Motor neuron (in vitro differentiated cells): ENCODE measurements at regions not wholly inside any gene's neighbourhood (a gene's known extent, or its start where the extent isn't known, plus 50 kb on each side); places are given as distances from the start of the nearest gene placed in this dataset.

Experiments
- ATAC-seq, 8 experiments: fragments of 200-7000 bp; cut with Tn5 transposase; replicated peaks in 6 of 8; 2 replicates each; pipeline ENCODE4 v1.8.0; 2021; ENCODE audit warnings: mild to moderate bottlenecking in 8 of 8, moderate library complexity in 8 of 8
- H3K27ac ChIP-seq, 2 donors: fragments of 250-450 bp; sonication (Bioruptor Pico); 2 replicates each; pipeline ENCODE4 v1.9.0; 2021; ENCODE audit warnings: antibody characterized with exemption in 2 of 2, mild to moderate bottlenecking in 2 of 2, moderate library complexity in 1 of 2
- H3K4me1 ChIP-seq, 2 donors: fragments of 250-450 bp; sonication (Bioruptor Pico); replicated peaks in 1 of 2; 2 replicates each; pipeline ENCODE4 v1.6.1; 2021; ENCODE audit warnings: antibody characterized with exemption in 2 of 2, mild to moderate bottlenecking in 2 of 2, moderate library complexity in 1 of 2
- H3K4me3 ChIP-seq, 5 donors: fragments of 250-450 bp; sonication (Bioruptor Pico); 2 replicates each; pipeline ENCODE4 v1.9.0; 2021; ENCODE audit warnings: antibody characterized with exemption in 5 of 5, mild to moderate bottlenecking in 5 of 5, moderate library complexity in 4 of 5
- WGBS, 10 experiments: fragments of 450-650 bp; shearing (Covaris generic); methylation state at CpG; one replicate each; pipeline ENCODE4 v1.0.0; 2022; 5-methylcytosine and 5-hydroxymethylcytosine counted together
- in situ Hi-C, 9 experiments: fragments of 400-800 bp; cut with MboI; loops; one replicate each; pipeline ENCODE4 v1.15.0; 2021; ENCODE audit warnings: low sequenced_read_pairs in 9 of 9, low pct_unique_long_range_greater_than_20kb in 2 of 9; ENCODE audit not compliant: unreplicated experiment in 9 of 9

DNA sequence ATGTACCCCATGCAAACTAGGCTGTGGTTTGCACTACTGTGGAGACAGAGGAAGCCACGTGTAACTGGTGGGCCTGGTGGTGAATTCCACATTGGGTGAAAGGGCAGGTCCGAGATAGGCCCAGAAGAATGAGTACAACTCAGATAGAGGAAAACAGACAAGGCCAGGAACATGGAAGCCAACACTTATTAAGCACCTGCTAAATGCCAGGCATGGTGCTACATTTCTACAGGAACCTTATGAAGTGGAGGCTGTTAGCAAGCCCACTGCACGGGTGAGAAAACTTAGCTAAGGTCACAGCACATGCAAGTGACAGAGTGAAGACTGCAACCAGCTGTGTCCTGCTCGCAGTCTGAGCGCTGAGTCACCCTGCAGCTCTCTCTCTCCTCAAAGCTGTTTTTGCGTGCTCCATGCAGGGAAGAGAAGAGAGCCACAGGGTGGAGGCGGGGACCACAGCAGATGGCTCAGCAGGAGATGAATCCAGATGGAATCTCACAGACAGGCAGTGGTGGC is 65.5 kb upstream of the SPTLC1 start:
- WGBS, 10 experiments, result 0 to 80% (median 18%) methylated on average over 1 to 6 of the region's 7 CpGs; no CpG with 5 or more reads in 5 of the 10 experiments
- in situ Hi-C loops, result no loop called here
- peak overlapping the region in 1 of 2 donors; percentile 12 for H3K27ac ChIP-seq
- no peaks in the 10 kb centered on the region for H3K4me1 ChIP-seq
- ATAC-seq, result peak; percentile 88 to 99 (median 98)
- H3K4me3 ChIP-seq, result no peak overlapping the region

DNA sequence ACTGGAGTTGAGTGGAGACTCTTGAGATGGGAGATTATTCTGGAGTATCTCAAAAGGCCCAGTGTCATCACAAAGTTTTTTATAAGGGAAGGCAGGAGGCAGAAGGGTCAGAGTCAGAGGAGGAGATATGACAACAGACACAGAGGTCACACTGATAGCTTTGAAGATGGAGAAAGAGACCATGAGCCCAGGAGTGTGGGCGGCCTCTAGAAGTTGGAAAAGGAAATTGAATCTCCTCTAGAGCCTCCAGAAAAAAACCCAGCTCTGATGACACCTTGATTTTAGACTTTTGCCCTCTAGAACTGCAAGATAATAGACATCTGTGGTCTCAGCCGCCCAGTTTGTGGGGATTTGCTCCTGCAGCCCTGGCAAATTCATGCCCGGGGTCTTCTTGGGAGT is 64.8 kb upstream of the SPTLC1 start:
- in situ Hi-C loops, result no loop called here
- no peak overlapping the region for H3K27ac ChIP-seq
- no peak for ATAC-seq
- H3K4me3 ChIP-seq, result no peak overlapping the region
- no peaks in the 10 kb centered on the region for H3K4me1 ChIP-seq
- 71 to 100% (median 83%) methylated on average over 1 to 2 of the region's 3 CpGs; no CpG with 5 or more reads in 5 of the 10 experiments for WGBS, 10 experiments

DNA sequence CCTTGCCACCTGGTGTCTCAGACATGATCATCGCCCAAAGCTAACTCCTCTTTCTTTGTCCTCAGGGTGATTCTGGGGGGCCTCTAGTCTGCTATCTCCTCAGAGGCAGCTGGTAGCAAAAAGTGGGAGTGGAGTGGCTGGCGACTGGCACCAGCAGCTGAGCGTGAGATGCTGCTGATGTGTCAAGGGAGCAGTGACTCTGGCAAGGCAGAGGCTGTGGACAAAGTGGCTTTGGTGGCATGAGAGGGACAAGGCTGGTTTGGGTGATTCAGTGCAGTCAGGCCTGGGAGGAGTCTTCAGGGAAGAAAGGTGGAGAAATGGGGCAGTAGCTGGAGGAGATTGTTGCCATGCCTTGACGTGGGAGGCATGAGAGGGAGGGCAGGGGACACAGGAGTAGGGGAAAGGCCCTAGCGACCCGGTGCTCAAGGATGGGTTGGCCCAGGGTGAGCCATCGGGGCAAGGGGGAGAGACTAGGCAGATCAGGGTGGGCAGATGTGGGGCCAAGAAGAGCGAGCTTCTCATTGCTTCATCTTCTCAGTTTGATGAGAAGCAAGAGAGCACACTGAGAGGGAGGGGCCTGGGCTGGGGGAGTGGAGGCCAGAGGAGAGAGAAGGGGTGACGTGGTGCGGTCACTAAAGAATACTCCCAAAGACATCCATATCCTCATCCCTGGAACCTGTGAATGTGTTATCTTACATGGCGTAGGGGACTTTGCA is 64.2 kb upstream of the SPTLC1 start:
- in situ Hi-C loops, result no loop called here
- WGBS, 10 experiments, result 60 to 100% (median 95%) methylated on average over 1 to 2 of the region's 11 CpGs; no CpG with 5 or more reads in 4 of the 10 experiments
- no peaks in the 10 kb centered on the region for H3K4me1 ChIP-seq
- H3K4me3 ChIP-seq, result no peak overlapping the region
- no peak for ATAC-seq
- no peak overlapping the region for H3K27ac ChIP-seq

DNA sequence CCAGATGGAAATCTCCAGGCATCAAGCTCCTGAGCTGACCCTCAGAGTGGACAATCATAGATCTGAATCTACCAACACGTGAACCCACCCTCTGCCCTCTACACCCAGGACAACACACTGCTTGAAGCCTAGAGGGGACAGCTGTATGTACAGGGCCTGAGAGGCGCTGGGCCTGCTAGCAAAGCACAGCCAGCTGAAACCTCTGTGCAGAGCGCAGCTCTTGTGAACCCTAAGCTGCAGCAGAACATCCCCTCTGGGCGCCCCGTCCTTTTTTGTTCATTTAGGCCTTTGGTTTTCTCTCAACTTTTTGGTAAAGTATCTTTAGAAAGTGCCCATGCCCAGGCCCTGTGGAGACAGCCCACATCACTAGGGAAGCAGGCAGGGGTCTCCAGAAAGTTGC is 62.4 kb upstream of the SPTLC1 start:
- Histone ChIP-seq H3K27ac (no peak overlapping the region), H3K4me3 (no peak overlapping the region), H3K4me1 (no peaks in the 10 kb centered on the region)
- in situ Hi-C loops, result no loop called here
- no peak for ATAC-seq
- 33 to 95% (median 80%) methylated on average over 1 to 3 of the region's 5 CpGs; no CpG with 5 or more reads in 3 of the 10 experiments for WGBS, 10 experiments

DNA sequence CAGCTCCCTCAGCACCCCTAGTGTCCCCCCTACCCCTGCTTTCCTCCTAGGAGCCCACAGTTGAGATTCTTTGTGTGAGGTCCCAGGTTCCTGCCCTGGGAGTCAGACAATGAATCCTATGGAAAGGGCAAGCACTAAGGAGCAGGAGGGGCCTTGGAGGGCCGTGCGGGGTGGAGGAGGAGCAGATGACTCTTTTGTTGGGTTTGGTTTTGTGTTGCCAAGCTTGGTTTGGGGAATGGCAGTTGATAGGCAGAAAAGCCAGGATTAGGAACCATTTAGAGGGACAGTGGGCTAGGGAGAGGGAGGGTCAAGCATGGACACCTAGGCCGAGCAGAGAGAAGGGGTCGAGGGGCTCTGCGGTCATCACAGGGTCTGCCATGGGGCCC is 61.6 kb upstream of the SPTLC1 start:
- WGBS, 10 experiments, result 60 to 80% (median 80%) methylated on average over 2 of the region's 5 CpGs; no CpG with 5 or more reads in 7 of the 10 experiments
- no peak overlapping the region for H3K4me3 ChIP-seq
- no peaks in the 10 kb centered on the region for H3K4me1 ChIP-seq
- ATAC-seq, result no peak
- no peak overlapping the region for H3K27ac ChIP-seq
- in situ Hi-C loops, result no loop called here

DNA sequence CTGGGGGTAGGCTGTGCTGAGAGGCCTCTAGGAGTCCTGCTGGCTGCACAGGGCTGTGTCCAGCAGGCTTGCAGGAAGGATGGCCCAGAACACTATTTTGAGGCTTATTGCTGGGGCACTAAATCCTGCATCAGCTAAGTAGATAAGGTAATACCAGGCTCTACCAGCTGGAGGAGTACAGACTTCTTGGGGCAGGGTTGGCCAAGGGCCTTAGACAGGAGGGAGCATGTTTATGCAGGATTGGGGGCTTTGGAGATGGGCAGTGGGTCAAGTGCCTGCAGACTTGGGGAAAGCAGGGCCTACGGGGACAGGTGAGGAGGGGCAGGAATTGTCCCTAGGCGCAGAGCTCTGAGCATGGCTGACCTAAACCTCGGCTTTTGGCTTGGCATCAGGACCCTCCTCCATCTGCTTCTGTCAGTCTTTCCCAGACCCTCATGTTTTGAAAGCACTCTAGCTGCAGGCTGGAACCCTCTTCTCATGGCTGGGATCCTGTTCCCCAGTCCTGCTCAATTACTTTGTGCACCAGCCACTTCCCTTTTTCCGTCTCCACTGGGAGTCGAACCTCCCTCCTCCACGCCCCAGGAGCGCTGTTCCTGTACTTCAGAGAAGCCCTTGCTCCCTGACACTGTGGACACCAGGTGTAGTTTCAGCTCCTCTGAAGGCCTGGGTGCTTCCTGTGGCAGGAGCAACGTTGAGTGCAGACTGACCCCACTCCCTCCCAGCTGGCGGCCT is 61.0 kb upstream of the SPTLC1 start:
- H3K27ac ChIP-seq, result no peak overlapping the region
- in situ Hi-C loops, result no loop called here
- ATAC-seq, result peak in 1 of 8 experiments; percentile 33
- 67 to 100% (median 93%) methylated on average over 1 to 4 of the region's 9 CpGs; no CpG with 5 or more reads in 3 of the 10 experiments for WGBS, 10 experiments
- H3K4me1 ChIP-seq, result no peaks in the 10 kb centered on the region
- no peak overlapping the region for H3K4me3 ChIP-seq

DNA sequence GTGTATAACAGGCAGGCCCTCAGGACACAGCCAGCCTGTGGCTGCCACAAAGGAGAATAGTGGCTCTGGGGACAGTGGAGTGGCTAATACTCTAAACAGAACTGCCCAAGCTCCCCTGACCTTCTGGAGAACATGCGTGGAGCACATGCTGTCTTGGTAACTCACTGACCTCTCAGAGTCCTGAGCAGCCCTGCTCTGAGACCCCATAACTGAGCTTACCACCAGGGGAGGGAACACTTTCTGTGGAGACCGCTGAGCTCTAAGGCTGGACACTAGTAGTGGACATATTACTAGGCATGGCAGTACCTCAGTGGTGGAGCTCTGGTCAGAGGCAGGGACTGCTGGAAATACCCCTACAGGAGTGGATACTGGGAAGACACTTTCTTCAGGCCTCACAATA is 60.2 kb upstream of the SPTLC1 start:
- in situ Hi-C loops, result no loop called here
- no peak for ATAC-seq
- no peak overlapping the region for H3K4me3 ChIP-seq
- H3K27ac ChIP-seq, result no peak overlapping the region
- 79 to 100% methylated on average over 1 to 2 of the region's 2 CpGs; no CpG with 5 or more reads in 8 of the 10 experiments for WGBS, 10 experiments
- H3K4me1 ChIP-seq, result no peaks in the 10 kb centered on the region

DNA sequence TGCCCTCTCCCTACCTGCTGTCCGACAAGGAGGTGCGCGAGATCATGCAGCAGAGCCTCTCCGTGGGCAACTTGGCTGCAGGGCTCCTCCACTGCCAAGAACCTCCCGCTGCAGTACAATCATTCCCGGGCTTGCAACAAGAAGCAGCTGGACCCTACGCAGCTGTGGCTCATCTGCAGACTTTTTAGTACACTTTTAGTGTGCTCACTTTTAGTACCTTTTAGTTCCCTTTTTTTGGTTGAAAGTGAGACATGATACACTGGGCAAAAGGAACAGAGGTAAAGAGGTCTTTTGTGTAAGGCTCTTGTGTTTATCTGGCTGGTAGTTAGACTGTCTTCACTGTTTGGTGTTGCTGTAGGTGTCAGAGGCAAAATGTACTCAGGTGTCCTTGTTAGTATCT is 58.1 kb upstream of the SPTLC1 start:
- in situ Hi-C loops, result no loop called here
- Histone ChIP-seq H3K27ac (no peak overlapping the region), H3K4me3 (no peak overlapping the region), H3K4me1 (no peaks in the 10 kb centered on the region)
- no peak for ATAC-seq
- 65 to 100% (median 87%) methylated on average over 1 to 3 of the region's 7 CpGs; no CpG with 5 or more reads in 6 of the 10 experiments for WGBS, 10 experiments

DNA sequence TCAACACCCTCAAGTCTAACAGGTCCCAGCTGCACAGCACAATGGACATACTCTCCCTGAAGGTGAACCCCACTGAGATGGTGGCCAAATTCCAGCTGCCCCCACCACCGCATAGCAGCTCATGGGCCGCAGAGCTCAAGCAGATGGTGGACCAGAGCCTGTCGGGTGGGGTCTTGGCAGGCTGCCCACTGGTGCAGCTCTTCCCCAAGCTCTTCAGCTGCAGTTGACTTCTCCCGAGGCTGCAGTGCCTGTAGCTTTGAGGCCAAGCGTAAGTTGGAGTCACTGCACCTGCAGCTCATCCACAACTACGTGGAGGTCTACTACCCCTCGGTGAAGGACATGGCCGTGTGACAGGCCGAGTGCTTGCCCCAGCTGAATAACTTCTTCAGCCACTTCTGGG is 56.6 kb upstream of the SPTLC1 start:
- whole genome bisulfite sequencing, 10 experiments, result 14 to 100% (median 50%) methylated on average over 1 to 5 of the region's 9 CpGs; no CpG with 5 or more reads in 5 of the 10 experiments
- in situ Hi-C loops, result no loop called here

DNA sequence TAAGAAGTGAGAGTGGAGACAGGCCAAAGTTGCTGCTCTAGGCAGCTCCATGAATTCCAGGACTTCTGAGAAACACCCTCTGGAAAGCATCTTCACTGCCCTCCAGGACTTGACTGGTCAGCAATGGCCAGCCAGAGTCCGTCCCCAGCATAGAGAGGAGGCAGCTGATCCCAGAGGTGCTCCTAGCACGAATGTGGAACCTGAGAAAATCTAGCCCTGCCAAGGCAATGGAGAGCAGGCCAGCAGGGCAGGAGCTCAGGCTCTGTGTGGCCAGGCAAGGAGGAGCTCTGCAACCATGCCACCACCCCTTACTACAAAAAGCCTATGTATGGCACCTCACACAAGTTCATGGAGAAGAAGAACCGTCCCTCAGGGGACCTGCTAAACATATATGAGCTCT is 56.1 kb upstream of the SPTLC1 start:
- WGBS, 10 experiments, result 78% methylated on average over 1 of the region's 3 CpGs; no CpG with 5 or more reads in 9 of the 10 experiments
- no peak overlapping the region for H3K4me3 ChIP-seq
- ATAC-seq, result no peak
- no peaks in the 10 kb centered on the region for H3K4me1 ChIP-seq
- in situ Hi-C loops, result no loop called here
- H3K27ac ChIP-seq, result no peak overlapping the region

More for the DNA sequence above, 56.6 kb upstream of the SPTLC1 start:
- ATAC-seq, result peak in 1 of 8 experiments; percentile 59
- Histone ChIP-seq H3K4me3 (no peak overlapping the region), H3K4me1 (no peaks in the 10 kb centered on the region), H3K27ac (no peak overlapping the region)

DNA sequence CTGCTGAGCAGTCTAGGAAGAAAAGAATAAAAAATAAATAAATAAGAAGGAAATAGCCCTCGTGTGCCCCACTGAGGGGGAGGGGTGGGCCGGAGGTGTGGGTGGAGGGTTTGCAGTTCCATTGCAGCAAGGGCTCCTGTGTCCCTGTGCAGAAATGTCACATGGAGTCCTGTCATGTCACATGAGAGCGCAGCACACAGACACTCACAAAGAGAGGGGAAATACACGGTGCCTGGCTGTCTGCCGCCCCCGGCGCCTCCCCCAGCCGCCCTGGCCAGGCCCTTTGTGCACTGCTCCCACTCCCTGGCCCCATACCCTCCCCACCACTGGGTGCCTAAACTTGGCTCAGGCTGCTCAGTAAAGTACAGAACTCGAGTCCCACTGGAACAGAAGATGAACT is 55.6 kb upstream of the SPTLC1 start:
- in situ Hi-C loops, result no loop called here
- Histone ChIP-seq H3K4me3 (no peak overlapping the region), H3K27ac (no peak overlapping the region), H3K4me1 (no peaks in the 10 kb centered on the region)
- WGBS, 10 experiments, result 40 to 92% (median 65%) methylated on average over 1 to 2 of the region's 9 CpGs; no CpG with 5 or more reads in 6 of the 10 experiments
- peak in 2 of 8 experiments; percentile 39 to 61 for ATAC-seq

DNA sequence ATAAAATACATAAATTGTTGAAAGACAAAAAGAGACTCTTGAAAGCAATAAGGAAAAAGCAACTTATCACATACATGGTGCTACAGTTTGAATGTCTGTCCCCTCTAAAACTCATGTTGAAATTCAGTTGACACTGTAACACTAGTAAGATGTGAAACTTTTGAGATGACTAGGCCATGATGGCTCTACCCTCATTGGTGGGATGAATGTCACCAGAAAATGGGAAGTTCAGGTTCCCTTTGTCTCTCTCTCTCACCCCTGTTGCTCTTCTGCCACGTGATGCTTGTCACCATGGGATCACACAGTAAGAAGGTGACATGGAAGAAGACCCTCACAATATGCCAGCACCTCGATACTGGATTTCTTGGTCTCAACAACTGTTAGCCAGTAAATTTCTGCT is 50.3 kb upstream of the SPTLC1 start:
- Histone ChIP-seq H3K4me1 (no peaks in the 10 kb centered on the region), H3K27ac (no peak overlapping the region), H3K4me3 (no peak overlapping the region)
- in situ Hi-C loops, result no loop called here
- no peak for ATAC-seq
- 14 to 100% (median 56%) methylated on average over 1 to 2 of the region's 2 CpGs for WGBS, 10 experiments
